HUES48 (cell line): ENCODE measurements at regions not wholly inside any gene's neighbourhood (a gene's known extent, or its start where the extent isn't known, plus 50 kb on each side); places are given as distances from the start of the nearest gene placed in this dataset.
"Not testable (repeated sequence)": the region's sequence is repeated elsewhere in the genome, so short reads cannot be mapped to it uniquely, and the experiment has no call there.

Experiments
- H3K27ac ChIP-seq: one replicate; pipeline ENCODE4 v1.7.0; 2013; ENCODE audit warnings: low read depth, low read length, inconsistent platforms
- H3K27me3 ChIP-seq: 2 replicates; pipeline ENCODE4 v1.6.1; 2013; ENCODE audit warnings: mild to moderate bottlenecking, low read length; ENCODE audit not compliant: control insufficient read depth, insufficient read depth
- H3K36me3 ChIP-seq: 2 replicates; pipeline ENCODE4 v1.6.1; 2013; ENCODE audit warnings: low read length; ENCODE audit not compliant: control insufficient read depth, insufficient read depth
- H3K4me1 ChIP-seq: 2 replicates; pipeline ENCODE4 v1.6.1; 2013; ENCODE audit warnings: mild to moderate bottlenecking, low read length; ENCODE audit not compliant: control insufficient read depth, insufficient read depth
- H3K4me3 ChIP-seq: 2 replicates; pipeline ENCODE4 v1.5.1; 2013; ENCODE audit warnings: mild to moderate bottlenecking, low read depth, low read length
- H3K9ac ChIP-seq: 2 replicates; pipeline ENCODE4 v1.6.1; 2013; ENCODE audit warnings: mild to moderate bottlenecking, low read depth, low read length, moderate library complexity
- H3K9me3 ChIP-seq: 2 replicates; pipeline ENCODE4 v1.6.1; 2013; ENCODE audit warnings: low read length; ENCODE audit not compliant: control insufficient read depth, insufficient read depth

DNA sequence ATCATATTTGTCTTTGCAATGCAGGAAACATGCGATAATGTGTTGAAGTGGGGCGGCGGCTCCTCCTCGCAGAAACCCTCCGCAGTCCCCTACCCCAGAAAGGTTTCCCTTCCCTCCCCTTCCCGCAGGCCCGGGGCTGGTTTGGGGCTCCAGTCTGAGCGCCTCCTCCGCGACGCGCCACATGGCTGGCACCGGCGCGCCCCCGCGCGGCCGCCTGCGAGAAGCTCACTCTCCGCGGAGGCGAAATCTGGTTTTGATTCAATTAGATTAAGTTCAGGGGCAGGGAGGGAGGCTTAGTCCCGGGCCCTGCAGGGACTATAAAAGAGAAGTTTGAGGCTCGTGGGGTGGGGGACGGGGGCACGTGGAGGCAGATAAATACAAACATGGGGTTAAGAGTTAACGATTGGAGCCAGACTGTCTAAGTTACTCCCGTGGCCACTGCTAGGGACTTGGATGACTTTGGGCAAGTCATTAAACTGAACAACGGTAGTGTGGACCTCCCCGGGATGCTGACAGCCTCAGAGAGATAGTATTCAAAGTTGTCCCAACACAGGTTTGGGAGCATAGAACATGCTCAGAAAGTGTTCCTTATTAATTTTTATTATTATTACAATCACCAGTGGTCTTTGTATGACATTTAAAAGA is 69.4 kb downstream of the MSX2 start:
- Histone ChIP-seq H3K9me3 (no peaks in the 10 kb centered on the region), H3K27me3 (peaks cover 17% of the 10 kb centered on the region), H3K4me1 (peaks cover 14% of the 10 kb centered on the region), H3K27ac (no peak overlapping the region), H3K9ac (no peak overlapping the region), H3K4me3 (peak overlapping the region; percentile 21; the same call in 1 of the 2 replicates), H3K36me3 (no peaks in the 10 kb centered on the region)

DNA sequence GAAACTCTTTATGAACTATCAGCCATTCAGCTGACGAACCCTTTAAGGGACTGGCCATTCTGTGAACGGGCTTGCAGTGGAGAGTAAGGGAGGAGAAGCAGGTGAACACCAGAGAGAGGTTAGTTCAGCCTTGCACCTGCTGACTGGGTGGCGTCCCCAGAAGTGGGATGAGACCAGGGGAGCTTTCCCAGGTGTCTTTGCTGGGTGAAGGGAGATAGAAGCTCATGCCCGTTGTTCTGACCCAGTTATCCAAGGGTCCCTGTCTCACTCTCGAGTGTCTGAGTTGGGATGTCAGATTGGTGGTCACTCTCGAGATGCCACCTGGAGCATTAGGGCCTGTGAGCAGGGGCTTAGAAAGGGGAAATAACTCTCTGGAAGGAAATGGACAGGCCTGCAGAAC is 68.7 kb downstream of the MSX2 start:
- Histone ChIP-seq H3K9me3 (no peaks in the 10 kb centered on the region), H3K27ac (no peak overlapping the region), H3K36me3 (no peaks in the 10 kb centered on the region), H3K9ac (no peak overlapping the region), H3K27me3 (peaks cover 17% of the 10 kb centered on the region), H3K4me3 (no peak overlapping the region), H3K4me1 (peaks cover 14% of the 10 kb centered on the region)

DNA sequence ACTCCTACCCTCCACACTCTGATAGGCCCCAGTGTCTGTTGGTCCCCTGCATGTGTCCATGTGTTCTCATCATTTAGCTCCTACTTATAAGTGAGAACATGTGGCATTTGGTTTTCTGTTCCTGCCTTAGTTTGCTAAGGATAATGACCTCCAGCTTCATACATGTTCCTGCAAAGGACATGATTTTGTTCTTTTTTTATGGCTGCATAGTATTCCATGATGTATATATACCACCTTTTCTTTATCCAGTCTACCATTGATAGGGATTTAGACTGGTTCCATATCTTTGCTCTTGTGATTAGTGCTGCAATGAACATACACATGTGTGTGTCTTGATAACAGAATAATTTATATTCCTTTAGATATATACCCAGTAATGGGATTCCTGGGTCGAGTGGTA is 67.9 kb downstream of the MSX2 start:
- not testable (repeated sequence) for H3K4me3 ChIP-seq, H3K36me3 ChIP-seq, H3K9me3 ChIP-seq, H3K27ac ChIP-seq, H3K9ac ChIP-seq
- Histone ChIP-seq H3K27me3 (peaks cover 17% of the 10 kb centered on the region), H3K4me1 (peaks cover 14% of the 10 kb centered on the region)

DNA sequence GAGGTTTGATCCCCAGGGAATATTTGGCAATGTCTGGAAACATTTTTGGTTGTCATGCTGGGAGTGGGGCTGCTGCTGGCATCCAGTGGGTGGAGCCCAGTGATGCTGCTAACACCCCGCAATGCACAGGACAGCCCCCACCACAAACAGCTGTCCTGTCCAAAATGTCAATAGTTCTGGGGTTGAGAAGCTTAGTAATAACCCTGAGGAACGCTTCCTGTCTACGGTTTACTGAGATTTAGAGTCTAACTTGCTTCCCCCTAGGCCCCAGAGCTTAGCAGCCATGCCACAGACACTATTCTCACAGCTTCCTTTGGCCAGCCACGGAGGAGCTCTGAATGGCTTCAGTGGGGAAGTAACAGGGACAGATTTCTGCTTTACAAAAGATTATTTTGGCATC is 66.5 kb downstream of the MSX2 start:
- H3K36me3 ChIP-seq = no peaks in the 10 kb centered on the region
- no peak overlapping the region for H3K27ac ChIP-seq
- no peaks in the 10 kb centered on the region for H3K9me3 ChIP-seq
- no peak overlapping the region for H3K4me3 ChIP-seq
- peaks cover 17% of the 10 kb centered on the region for H3K27me3 ChIP-seq
- no peak overlapping the region for H3K9ac ChIP-seq
- H3K4me1 ChIP-seq = peaks cover 14% of the 10 kb centered on the region

DNA sequence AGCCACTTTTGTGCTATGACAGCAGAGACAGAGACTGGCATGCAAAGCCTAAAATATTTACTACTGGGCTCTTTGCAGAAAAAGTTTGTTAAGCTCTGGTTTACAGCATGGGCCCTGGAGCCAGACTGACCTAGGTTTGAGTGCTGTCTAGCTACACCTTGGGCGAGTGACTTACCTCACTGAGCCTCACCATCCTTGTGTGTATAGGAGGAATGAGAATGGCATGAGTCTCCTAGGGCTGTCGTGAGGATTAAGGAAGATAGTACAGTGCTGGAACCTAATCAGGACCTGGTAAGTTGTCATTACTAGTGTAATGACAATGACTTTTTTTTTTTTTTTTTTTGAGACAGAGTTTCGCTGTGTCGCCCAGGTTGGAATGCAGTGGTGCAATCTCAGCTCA is 65.2 kb downstream of the MSX2 start:
- Histone ChIP-seq H3K36me3 (no peaks in the 10 kb centered on the region), H3K4me1 (peaks cover 8% of the 10 kb centered on the region; the same call in 1 of the 2 replicates), H3K27me3 (peaks cover 17% of the 10 kb centered on the region), H3K27ac (no peak overlapping the region), H3K9me3 (no peaks in the 10 kb centered on the region), H3K4me3 (no peak overlapping the region), H3K9ac (no peak overlapping the region)

DNA sequence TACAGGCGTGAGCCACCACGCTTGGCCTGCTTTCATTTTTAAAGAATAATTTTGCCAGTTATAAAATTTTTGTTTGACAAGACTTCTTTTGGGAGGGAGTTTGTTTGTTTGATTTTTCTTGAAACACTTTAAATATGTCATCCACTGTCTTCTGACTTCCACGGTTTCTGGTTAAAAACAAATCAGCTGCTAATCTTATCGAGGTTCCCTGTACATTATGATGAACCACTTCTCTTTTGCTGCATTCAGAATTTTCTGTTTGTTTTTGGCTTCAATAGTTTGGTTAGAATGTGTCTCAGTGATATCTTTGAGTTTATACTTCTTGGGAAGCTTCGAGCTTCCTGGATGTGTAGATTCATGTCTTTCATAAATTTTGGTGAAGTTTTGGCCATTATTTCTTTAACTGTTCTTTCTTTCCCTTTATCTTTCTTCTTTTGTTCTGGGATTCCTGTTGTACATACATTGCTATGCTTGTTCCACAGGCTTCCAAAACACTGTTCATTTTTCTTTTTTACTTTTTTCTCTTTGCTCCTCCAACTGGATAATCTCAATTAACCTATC is 60.8 kb downstream of the MSX2 start:
- no peak overlapping the region for H3K4me3 ChIP-seq
- H3K36me3 ChIP-seq = no peaks in the 10 kb centered on the region
- no peaks in the 10 kb centered on the region for H3K9me3 ChIP-seq
- no peaks in the 10 kb centered on the region for H3K4me1 ChIP-seq
- H3K27me3 ChIP-seq = no peaks in the 10 kb centered on the region
- H3K27ac ChIP-seq = no peak overlapping the region
- no peak overlapping the region for H3K9ac ChIP-seq
